ENCODE measurements at regions not wholly inside any gene's neighbourhood (a gene's known extent, or its start where the extent isn't known, plus 50 kb on each side); places are given as distances from the start of the nearest gene placed in this dataset.

GRCh38 chr6:51024126-51024525 is 205.5 kb downstream of the TFAP2B start:
- TF ChIP-seq CTCF (IDR thresholded peaks at IDR 0.05): no peak
- Histone ChIP-seq H3K27ac (no peak overlapping the region), H3K4me3 (no peak overlapping the region)
- no peak for DNase-seq (ENCODE audit: low spot score)

GRCh38 chr6:51025082-51025777 is 206.6 kb downstream of the TFAP2B start:
- no peak for DNase-seq (ENCODE audit: low spot score)
- H3K27ac ChIP-seq: no peak overlapping the region
- TF ChIP-seq CTCF (IDR thresholded peaks at IDR 0.05): no peak
- H3K4me3 ChIP-seq: no peak overlapping the region

GRCh38 chr6:51027283-51028065 is 208.8 kb downstream of the TFAP2B start:
- no peak overlapping the region for H3K27ac ChIP-seq
- no peak overlapping the region for H3K4me3 ChIP-seq
- TF ChIP-seq CTCF (IDR thresholded peaks at IDR 0.05): no peak
- no peak for DNase-seq (ENCODE audit: low spot score)

- TF ChIP-seq CTCF (IDR thresholded peaks at IDR 0.05): no peak
- no peak for DNase-seq (ENCODE audit: low spot score)
- H3K27ac ChIP-seq: no peak overlapping the region
- no peak overlapping the region for H3K4me3 ChIP-seq
Observed at GRCh38 chr6:51028276-51028675, 209.6 kb downstream of the TFAP2B start.

- no peak for TF ChIP-seq CTCF (IDR thresholded peaks at IDR 0.05)
- no peak overlapping the region for H3K4me3 ChIP-seq
- H3K27ac ChIP-seq: no peak overlapping the region
- DNase-seq (ENCODE audit: low spot score): no peak
Observed at GRCh38 chr6:51029561-51029960, 210.9 kb downstream of the TFAP2B start.

GRCh38 chr6:51045548-51045947 is 226.9 kb downstream of the TFAP2B start:
- Histone ChIP-seq H3K4me3 (no peak overlapping the region), H3K27ac (no peak overlapping the region)
- TF ChIP-seq CTCF (IDR thresholded peaks at IDR 0.05): no peak
- no peak for DNase-seq (ENCODE audit: low spot score)
